HEK293T (cell line): ENCODE measurements at regions not wholly inside any gene's neighbourhood (a gene's known extent, or its start where the extent isn't known, plus 50 kb on each side); places are given as distances from the start of the nearest gene placed in this dataset.

Source experiments
- ELF4 ChIP-seq: fragments of 450-650 bp; IDR thresholded peaks from 2 replicates; pipeline ENCODE4 v1.6.1; 2017; ENCODE audit warnings: antibody characterized with exemption
- FOXK2 ChIP-seq: fragments of 450-650 bp; IDR thresholded peaks from 2 replicates; pipeline ENCODE4 v1.6.1; 2016; ENCODE audit warnings: mild to moderate bottlenecking
- FOXM1 ChIP-seq: fragments of 450-650 bp; IDR thresholded peaks from 2 replicates; pipeline ENCODE4 v1.6.1; 2017; ENCODE audit warnings: mild to moderate bottlenecking, borderline replicate concordance
- L3MBTL2 ChIP-seq: fragments of 450-650 bp; conservative IDR thresholded peaks from 2 replicates; pipeline ENCODE4 v1.6.1; 2016; ENCODE audit warnings: mild to moderate bottlenecking
- SP1 ChIP-seq: fragments of 450-650 bp; IDR thresholded peaks from 2 replicates; pipeline ENCODE4 v1.6.1; 2017

- TF ChIP-seq SP1: no peak
- no peak for TF ChIP-seq ELF4
- no peak for TF ChIP-seq L3MBTL2
- no peak for TF ChIP-seq FOXM1
- TF ChIP-seq FOXK2: no peak
These were observed 2032.6 kb downstream of the MAT2B start for GRCh38 chr5:165538065-165538464.
